CD14-positive monocyte (primary cell): ENCODE measurements at regions not wholly inside any gene's neighbourhood (a gene's known extent, or its start where the extent isn't known, plus 50 kb on each side); places are given as distances from the start of the nearest gene placed in this dataset.

ENCODE experiments used
- DNase-seq, 3 donors: peaks; one replicate each; pipeline ENCODE4 v3.0.0-alpha.2; 2011 to 2022
- H2AFZ ChIP-seq: 2 replicates; pipeline ENCODE4 v1.6.0; 2012; ENCODE audit warnings: mild to moderate bottlenecking, low read depth, low read length, inconsistent platforms; ENCODE audit not compliant: insufficient read depth, poor library complexity, severe bottlenecking
- H3K27ac ChIP-seq, 2 donors: 1 replicate in 1 of 2; 2 replicates in 1 of 2; pipeline ENCODE4 v1.5.1; 2012 to 2013; ENCODE audit warnings: low read length in 2 of 2, control low read depth in 1 of 2, inconsistent platforms in 1 of 2, low read depth in 1 of 2, mild to moderate bottlenecking in 1 of 2
- H3K27me3 ChIP-seq, 2 donors: one replicate each; pipeline versions ENCODE4 v1.6.0 to v1.6.1; 2011 to 2013; ENCODE audit warnings: low read length in 2 of 2; ENCODE audit not compliant: control insufficient read depth in 2 of 2, insufficient read depth in 2 of 2
- H3K36me3 ChIP-seq, 2 donors: replicated peaks in 1 of 2; 1 replicate in 1 of 2; 2 replicates in 1 of 2; pipeline versions ENCODE4 v1.5.1 to v1.6.1; 2012 to 2013; ENCODE audit warnings: low read length in 2 of 2, control low read depth in 1 of 2, inconsistent platforms in 1 of 2, mild to moderate bottlenecking in 1 of 2; ENCODE audit not compliant: insufficient read depth in 2 of 2, control insufficient read depth in 1 of 2
- H3K4me1 ChIP-seq, 2 donors: 1 replicate in 1 of 2; 2 replicates in 1 of 2; pipeline versions ENCODE4 v1.5.1 to v1.6.1; 2012 to 2013; ENCODE audit warnings: low read length in 2 of 2, control low read depth in 1 of 2, inconsistent platforms in 1 of 2, mild to moderate bottlenecking in 1 of 2, moderate library complexity in 1 of 2; ENCODE audit not compliant: insufficient read depth in 2 of 2, control insufficient read depth in 1 of 2
- H3K4me2 ChIP-seq: replicated peaks from 2 replicates; pipeline ENCODE3; 2012; ENCODE audit warnings: low read length, moderate library complexity, mild to moderate bottlenecking; ENCODE audit not compliant: poor library complexity, severe bottlenecking; ENCODE audit errors: extremely low read depth
- H3K4me3 ChIP-seq, 3 experiments: fragments of 200-600 bp in 1 of 3; sonication (generic) in 1 of 3; replicated peaks in 1 of 3; 1 replicate in 2 of 3; 2 replicates in 1 of 3; pipeline ENCODE4 v1.5.1; 2011 to 2013; ENCODE audit warnings: low read length in 3 of 3, mild to moderate bottlenecking in 3 of 3, control low read depth in 2 of 3, low read depth in 2 of 3, inconsistent platforms in 1 of 3, moderate library complexity in 1 of 3
- H3K79me2 ChIP-seq: 2 replicates; pipeline ENCODE4 v1.6.0; 2012; ENCODE audit warnings: mild to moderate bottlenecking, control low read depth, inconsistent platforms, low read length, moderate library complexity; ENCODE audit not compliant: insufficient read depth
- H3K9ac ChIP-seq: 2 replicates; pipeline ENCODE4 v1.6.0; 2017; ENCODE audit warnings: low read length, mild to moderate bottlenecking; ENCODE audit not compliant: insufficient read depth, poor library complexity, severe bottlenecking
- H3K9me3 ChIP-seq, 2 donors: replicated peaks in 1 of 2; 1 replicate in 1 of 2; 2 replicates in 1 of 2; pipeline versions ENCODE4 v1.5.1 to v1.6.1; 2012 to 2013; ENCODE audit warnings: low read length in 2 of 2, control low read depth in 1 of 2; ENCODE audit not compliant: control insufficient read depth in 1 of 2, insufficient read depth in 1 of 2
- H4K20me1 ChIP-seq: 2 replicates; pipeline ENCODE4 v1.6.0; 2012; ENCODE audit warnings: mild to moderate bottlenecking, low read length, control low read depth, moderate library complexity; ENCODE audit not compliant: insufficient read depth
- H3K27ac Mint-ChIP-seq, 7 donors: one replicate each; pipeline ENCODE4 v1.8.0; 2020; ENCODE audit warnings: mild to moderate bottlenecking in 7 of 7, mixed read lengths in 7 of 7, moderate library complexity in 6 of 7, inconsistent platforms in 2 of 7
- H3K27me3 Mint-ChIP-seq, 3 donors: one replicate each; pipeline ENCODE4 v1.8.0; 2021 to 2022; ENCODE audit warnings: low read depth in 3 of 3, mild to moderate bottlenecking in 3 of 3, mixed read lengths in 3 of 3, moderate library complexity in 3 of 3, inconsistent platforms in 1 of 3
- H3K36me3 Mint-ChIP-seq, 2 donors: one replicate each; pipeline ENCODE4 v1.8.0; 2020; ENCODE audit warnings: mixed read lengths in 2 of 2, inconsistent platforms in 1 of 2, mild to moderate bottlenecking in 1 of 2
- H3K4me1 Mint-ChIP-seq: one replicate; pipeline ENCODE4 v1.8.0; 2020; ENCODE audit warnings: mild to moderate bottlenecking, mixed read lengths
- H3K4me3 Mint-ChIP-seq, 2 donors: one replicate each; pipeline ENCODE4 v1.8.0; 2020; ENCODE audit warnings: mild to moderate bottlenecking in 2 of 2, mixed read lengths in 2 of 2, moderate library complexity in 1 of 2
- H3K9me3 Mint-ChIP-seq, 7 donors: one replicate each; pipeline ENCODE4 v1.8.0; 2020 to 2022; ENCODE audit warnings: mixed read lengths in 7 of 7, mild to moderate bottlenecking in 6 of 7, moderate library complexity in 6 of 7, inconsistent platforms in 2 of 7
- WGBS: methylation state at CpG from one replicate; pipeline ENCODE4 v1.1.5; 2013; ENCODE audit warnings: missing lambda C conversion rate; ENCODE audit not compliant: insufficient coverage; 5-methylcytosine and 5-hydroxymethylcytosine counted together
- intact Hi-C, 2 donors: fragments of 100-400 bp; cut with micrococcal nuclease; formaldehyde crosslinking; loops; one replicate each; pipeline versions ENCODE4 v1.15.0 to v1.15.1; 2023
- TF ChIP-seq, protein P1 (sequence below): fragments of 200-600 bp; IDR thresholded peaks from one replicate; pipeline ENCODE4 v1.8.0; 2022; ENCODE audit warnings: antibody characterized with exemption, mild to moderate bottlenecking

DNA sequence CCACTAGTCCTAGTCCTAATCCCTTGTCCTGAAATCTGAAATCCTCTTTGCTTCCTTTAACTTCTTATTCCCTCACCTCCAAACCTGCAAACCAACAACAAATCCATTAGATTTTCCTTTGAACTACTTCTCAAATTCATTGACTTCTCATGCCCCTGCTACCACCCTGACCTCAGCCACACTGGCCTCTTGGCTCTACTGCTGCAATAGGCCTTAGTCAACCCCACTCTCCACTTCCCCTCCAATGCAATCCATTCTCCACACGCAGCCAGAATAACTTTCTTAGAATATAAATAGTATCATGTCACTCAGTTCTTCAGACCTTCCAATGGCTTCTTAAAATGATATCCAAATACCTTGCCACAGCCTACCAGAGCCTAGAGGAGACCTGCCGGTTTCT, 131.1 kb upstream of the GADL1 start:
- Mint-ChIP-seq H3K36me3 (peaks cover 0 to 2% of the 10 kb centered on the region in 2 donors), H3K4me1 (no peaks in the 10 kb centered on the region), H3K4me3 (no peak overlapping the region), H3K27me3 (no peaks in the 10 kb centered on the region), H3K9me3 (peaks cover 2 to 15% (median 7%) of the 10 kb centered on the region in 7 donors), H3K27ac (no peak overlapping the region)
- TF ChIP-seq, protein P1, sequence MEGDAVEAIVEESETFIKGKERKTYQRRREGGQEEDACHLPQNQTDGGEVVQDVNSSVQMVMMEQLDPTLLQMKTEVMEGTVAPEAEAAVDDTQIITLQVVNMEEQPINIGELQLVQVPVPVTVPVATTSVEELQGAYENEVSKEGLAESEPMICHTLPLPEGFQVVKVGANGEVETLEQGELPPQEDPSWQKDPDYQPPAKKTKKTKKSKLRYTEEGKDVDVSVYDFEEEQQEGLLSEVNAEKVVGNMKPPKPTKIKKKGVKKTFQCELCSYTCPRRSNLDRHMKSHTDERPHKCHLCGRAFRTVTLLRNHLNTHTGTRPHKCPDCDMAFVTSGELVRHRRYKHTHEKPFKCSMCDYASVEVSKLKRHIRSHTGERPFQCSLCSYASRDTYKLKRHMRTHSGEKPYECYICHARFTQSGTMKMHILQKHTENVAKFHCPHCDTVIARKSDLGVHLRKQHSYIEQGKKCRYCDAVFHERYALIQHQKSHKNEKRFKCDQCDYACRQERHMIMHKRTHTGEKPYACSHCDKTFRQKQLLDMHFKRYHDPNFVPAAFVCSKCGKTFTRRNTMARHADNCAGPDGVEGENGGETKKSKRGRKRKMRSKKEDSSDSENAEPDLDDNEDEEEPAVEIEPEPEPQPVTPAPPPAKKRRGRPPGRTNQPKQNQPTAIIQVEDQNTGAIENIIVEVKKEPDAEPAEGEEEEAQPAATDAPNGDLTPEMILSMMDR, result no peak
- no peaks in the 10 kb centered on the region for H3K27me3 ChIP-seq
- H4K20me1 ChIP-seq, result no peaks in the 10 kb centered on the region
- H3K4me2 ChIP-seq, result no peak overlapping the region
- no peak overlapping the region for H3K27ac ChIP-seq
- H3K79me2 ChIP-seq, result no peaks in the 10 kb centered on the region
- no CpG with 5 or more reads among the region's 2 CpGs for WGBS
- no peak for DNase-seq
- H3K9ac ChIP-seq, result no peak overlapping the region
- H3K36me3 ChIP-seq, result no peaks in the 10 kb centered on the region
- H3K9me3 ChIP-seq, result no peaks in the 10 kb centered on the region
- H3K4me3 ChIP-seq, result no peak overlapping the region
- no peaks in the 10 kb centered on the region for H3K4me1 ChIP-seq
- intact Hi-C loops, result no loop called here
- H2AFZ ChIP-seq, result no peak overlapping the region

DNA sequence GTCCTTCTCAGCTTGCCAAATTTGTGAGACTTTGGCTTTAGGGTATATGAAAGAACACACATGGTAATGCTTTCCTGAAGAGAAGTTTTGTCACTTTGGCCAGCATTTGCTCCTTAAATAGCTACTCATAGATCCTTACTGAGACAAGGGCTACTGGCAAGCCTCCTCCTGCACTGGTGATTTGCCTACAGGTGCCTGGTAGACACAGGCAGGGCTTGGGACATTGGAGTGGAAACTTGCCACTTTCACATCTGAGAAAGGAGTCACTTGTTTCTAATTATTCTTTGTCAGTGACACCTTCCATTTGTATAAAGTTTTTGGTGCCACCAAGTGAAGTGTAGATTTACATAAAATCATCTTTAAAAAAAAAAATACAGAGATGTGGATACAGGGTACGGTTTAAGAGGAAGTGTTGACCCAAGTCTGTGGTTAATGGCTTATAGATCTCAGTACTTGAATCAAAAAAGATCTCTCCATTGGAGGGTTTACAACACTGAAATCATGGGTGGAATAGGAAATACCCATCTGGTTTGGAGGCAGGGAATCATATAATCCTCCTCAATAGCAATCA, 132.8 kb upstream of the GADL1 start:
- Histone ChIP-seq H3K4me2 (no peak overlapping the region), H3K4me3 (no peak overlapping the region), H3K79me2 (no peaks in the 10 kb centered on the region), H3K27ac (no peak overlapping the region), H3K27me3 (no peaks in the 10 kb centered on the region), H3K9ac (no peak overlapping the region), H3K4me1 (no peaks in the 10 kb centered on the region), H2AFZ (no peak overlapping the region), H4K20me1 (no peaks in the 10 kb centered on the region), H3K9me3 (no peaks in the 10 kb centered on the region), H3K36me3 (no peaks in the 10 kb centered on the region)
- no CpG with 5 or more reads among the region's 1 CpG for WGBS
- H3K27me3 Mint-ChIP-seq, result peaks cover 0 to 2% (median 0%) of the 10 kb centered on the region in 3 donors
- no peak overlapping the region for H3K4me3 Mint-ChIP-seq
- intact Hi-C loops, result no loop called here
- peaks cover 0 to 2% of the 10 kb centered on the region in 2 donors for H3K36me3 Mint-ChIP-seq
- TF ChIP-seq, protein P1, result no peak
- no peaks in the 10 kb centered on the region for H3K4me1 Mint-ChIP-seq
- no peak overlapping the region for H3K27ac Mint-ChIP-seq
- no peak for DNase-seq
- peaks cover 2 to 15% (median 7%) of the 10 kb centered on the region in 7 donors for H3K9me3 Mint-ChIP-seq
